Karpas-422 (cell line): ENCODE measurements at regions not wholly inside any gene's neighbourhood (a gene's known extent, or its start where the extent isn't known, plus 50 kb on each side); places are given as distances from the start of the nearest gene placed in this dataset.

ENCODE experiments used
- DNase-seq: peaks from one replicate; pipeline ENCODE4 v3.0.0-alpha.2; 2015
- H2AFZ ChIP-seq: fragments of 200-600 bp; sonication (generic); 2 replicates; pipeline ENCODE4 v1.6.1; 2014; ENCODE audit warnings: antibody characterized with exemption, low read length, mixed read lengths
- H3K27ac ChIP-seq: fragments of 200-600 bp; sonication (generic); 2 replicates; pipeline ENCODE4 v1.5.1; 2014; ENCODE audit warnings: mild to moderate bottlenecking, low read length, moderate library complexity
- H3K27me3 ChIP-seq: fragments of 200-600 bp; sonication (generic); 2 replicates; pipeline ENCODE4 v1.6.1; 2014; ENCODE audit warnings: low read length, mixed read lengths
- H3K36me3 ChIP-seq: fragments of 200-600 bp; sonication (generic); 2 replicates; pipeline ENCODE4 v1.6.1; 2014; ENCODE audit warnings: low read length, mixed read lengths; ENCODE audit not compliant: insufficient read depth
- H3K4me1 ChIP-seq: fragments of 200-600 bp; sonication (generic); 2 replicates; pipeline ENCODE4 v1.6.1; 2014; ENCODE audit warnings: mild to moderate bottlenecking, low read length, mixed read lengths
- H3K4me2 ChIP-seq: fragments of 200-600 bp; sonication (generic); 2 replicates; pipeline ENCODE4 v1.6.1; 2014; ENCODE audit warnings: low read length, low read depth, mild to moderate bottlenecking; ENCODE audit not compliant: poor library complexity, severe bottlenecking
- H3K4me3 ChIP-seq: fragments of 200-600 bp; sonication (generic); 2 replicates; pipeline ENCODE4 v1.5.1; 2014; ENCODE audit warnings: mild to moderate bottlenecking, antibody characterized with exemption, low read length, mixed read lengths
- H3K79me2 ChIP-seq: fragments of 200-600 bp; sonication (generic); 2 replicates; pipeline ENCODE4 v1.6.1; 2014; ENCODE audit warnings: mild to moderate bottlenecking, low read length, mixed read lengths
- H3K9ac ChIP-seq: fragments of 200-600 bp; sonication (generic); 2 replicates; pipeline ENCODE4 v1.6.0; 2014; ENCODE audit warnings: low read length
- H3K9me2 ChIP-seq: fragments of 200-600 bp; sonication (generic), shearing (Covaris generic); replicated peaks from 2 replicates; pipeline ENCODE4 v1.6.0; 2014; ENCODE audit warnings: mild to moderate bottlenecking, low read length, moderate library complexity; ENCODE audit not compliant: insufficient read depth
- H3K9me3 ChIP-seq: fragments of 300-700, 200-600 bp; sonication (generic); 2 replicates; pipeline ENCODE4 v1.6.1; 2014; ENCODE audit warnings: low read length, mixed read lengths
- H4K20me1 ChIP-seq: fragments of 200-600 bp; sonication (generic); 2 replicates; pipeline ENCODE4 v1.6.1; 2014; ENCODE audit warnings: mild to moderate bottlenecking, antibody characterized with exemption, low read length, low read depth; ENCODE audit not compliant: insufficient read depth

GRCh38 chrX:40964633-40965586, 120.3 kb upstream of the USP9X start:
- Histone ChIP-seq H3K79me2 (no peaks in the 10 kb centered on the region), H3K9me3 (peaks cover 8% of the 10 kb centered on the region; the same call in 1 of the 2 replicates), H3K9ac (no peak overlapping the region), H3K27ac (no peak overlapping the region), H3K27me3 (peaks cover 4% of the 10 kb centered on the region; the same call in 1 of the 2 replicates), H3K4me3 (no peak overlapping the region), H3K4me2 (no peak overlapping the region), H4K20me1 (no peaks in the 10 kb centered on the region), H3K9me2 (no peaks in the 10 kb centered on the region), H3K36me3 (no peaks in the 10 kb centered on the region), H3K4me1 (no peaks in the 10 kb centered on the region), H2AFZ (no peak overlapping the region)
- DNase-seq, result no peak

GRCh38 chrX:40966213-40966820, 118.9 kb upstream of the USP9X start:
- H2AFZ ChIP-seq, result no peak overlapping the region
- H4K20me1 ChIP-seq, result no peaks in the 10 kb centered on the region
- no peak overlapping the region for H3K4me2 ChIP-seq
- H3K4me1 ChIP-seq, result no peaks in the 10 kb centered on the region
- no peaks in the 10 kb centered on the region for H3K79me2 ChIP-seq
- H3K9ac ChIP-seq, result no peak overlapping the region
- peaks cover 8% of the 10 kb centered on the region; the same call in 1 of the 2 replicates for H3K9me3 ChIP-seq
- no peaks in the 10 kb centered on the region for H3K9me2 ChIP-seq
- DNase-seq, result no peak
- peaks cover 4% of the 10 kb centered on the region; the same call in 1 of the 2 replicates for H3K27me3 ChIP-seq
- no peak overlapping the region for H3K27ac ChIP-seq
- no peak overlapping the region for H3K4me3 ChIP-seq
- no peaks in the 10 kb centered on the region for H3K36me3 ChIP-seq

- no peaks in the 10 kb centered on the region for H3K79me2 ChIP-seq
- peaks cover 8% of the 10 kb centered on the region; the same call in 1 of the 2 replicates for H3K9me3 ChIP-seq
- H4K20me1 ChIP-seq, result no peaks in the 10 kb centered on the region
- H2AFZ ChIP-seq, result no peak overlapping the region
- H3K4me2 ChIP-seq, result no peak overlapping the region
- no peaks in the 10 kb centered on the region for H3K9me2 ChIP-seq
- no peak for DNase-seq
- no peak overlapping the region for H3K9ac ChIP-seq
- no peaks in the 10 kb centered on the region for H3K36me3 ChIP-seq
- no peaks in the 10 kb centered on the region for H3K4me1 ChIP-seq
- H3K4me3 ChIP-seq, result no peak overlapping the region
- H3K27me3 ChIP-seq, result peaks cover 4% of the 10 kb centered on the region; the same call in 1 of the 2 replicates
- H3K27ac ChIP-seq, result no peak overlapping the region
These were observed 117.1 kb upstream of the USP9X start for GRCh38 chrX:40968180-40968579.

- Histone ChIP-seq H3K4me2 (no peak overlapping the region), H3K27ac (no peak overlapping the region), H3K4me3 (no peak overlapping the region), H4K20me1 (no peaks in the 10 kb centered on the region), H3K27me3 (no peaks in the 10 kb centered on the region), H3K4me1 (no peaks in the 10 kb centered on the region), H3K9me2 (no peaks in the 10 kb centered on the region), H3K79me2 (no peaks in the 10 kb centered on the region), H3K36me3 (no peaks in the 10 kb centered on the region), H3K9me3 (no peaks in the 10 kb centered on the region), H3K9ac (no peak overlapping the region), H2AFZ (no peak overlapping the region)
- no peak for DNase-seq
These were observed 113.5 kb upstream of the USP9X start for GRCh38 chrX:40971736-40972135.

- H2AFZ ChIP-seq, result no peak overlapping the region
- H3K9ac ChIP-seq, result no peak overlapping the region
- no peaks in the 10 kb centered on the region for H3K9me3 ChIP-seq
- DNase-seq, result no peak
- H3K79me2 ChIP-seq, result no peaks in the 10 kb centered on the region
- no peaks in the 10 kb centered on the region for H4K20me1 ChIP-seq
- no peak overlapping the region for H3K27ac ChIP-seq
- no peak overlapping the region for H3K4me2 ChIP-seq
- no peak overlapping the region for H3K4me3 ChIP-seq
- no peaks in the 10 kb centered on the region for H3K4me1 ChIP-seq
- H3K27me3 ChIP-seq, result no peaks in the 10 kb centered on the region
- H3K36me3 ChIP-seq, result no peaks in the 10 kb centered on the region
- no peaks in the 10 kb centered on the region for H3K9me2 ChIP-seq
These were observed 111.6 kb upstream of the USP9X start for GRCh38 chrX:40973619-40974018.

GRCh38 chrX:40975951-40976350, 109.3 kb upstream of the USP9X start:
- Histone ChIP-seq H3K4me3 (no peak overlapping the region), H3K27me3 (no peaks in the 10 kb centered on the region), H3K9ac (no peak overlapping the region), H3K36me3 (no peaks in the 10 kb centered on the region), H3K4me2 (no peak overlapping the region), H3K27ac (no peak overlapping the region), H3K4me1 (no peaks in the 10 kb centered on the region), H2AFZ (no peak overlapping the region), H3K9me2 (no peaks in the 10 kb centered on the region), H4K20me1 (no peaks in the 10 kb centered on the region), H3K9me3 (no peaks in the 10 kb centered on the region), H3K79me2 (no peaks in the 10 kb centered on the region)
- DNase-seq, result no peak

- no peak overlapping the region for H3K4me2 ChIP-seq
- no peaks in the 10 kb centered on the region for H3K9me3 ChIP-seq
- no peak overlapping the region for H3K4me3 ChIP-seq
These were observed 108.3 kb upstream of the USP9X start for GRCh38 chrX:40976981-40977380.

GRCh38 chrX:40984962-40985361, 100.3 kb upstream of the USP9X start:
- H3K9ac ChIP-seq, result no peak overlapping the region
- H2AFZ ChIP-seq, result no peak overlapping the region
- H3K4me2 ChIP-seq, result no peak overlapping the region
- no peak overlapping the region for H3K4me3 ChIP-seq
- no peaks in the 10 kb centered on the region for H3K27me3 ChIP-seq
- H3K27ac ChIP-seq, result no peak overlapping the region
- H3K4me1 ChIP-seq, result no peaks in the 10 kb centered on the region
- DNase-seq, result no peak
- no peaks in the 10 kb centered on the region for H3K79me2 ChIP-seq
- no peaks in the 10 kb centered on the region for H3K36me3 ChIP-seq
- no peaks in the 10 kb centered on the region for H3K9me3 ChIP-seq
- no peaks in the 10 kb centered on the region for H4K20me1 ChIP-seq
- no peaks in the 10 kb centered on the region for H3K9me2 ChIP-seq

More at GRCh38 chrX:40976981-40977380, 108.3 kb upstream of the USP9X start:
- no peak for DNase-seq
- Histone ChIP-seq H3K4me1 (no peaks in the 10 kb centered on the region), H4K20me1 (no peaks in the 10 kb centered on the region), H3K79me2 (no peaks in the 10 kb centered on the region), H3K9me2 (no peaks in the 10 kb centered on the region), H3K36me3 (no peaks in the 10 kb centered on the region), H3K27me3 (no peaks in the 10 kb centered on the region), H2AFZ (no peak overlapping the region), H3K27ac (no peak overlapping the region), H3K9ac (no peak overlapping the region)
